IMR-90 (cell line): ENCODE measurements at regions not wholly inside any gene's neighbourhood (a gene's known extent, or its start where the extent isn't known, plus 50 kb on each side); places are given as distances from the start of the nearest gene placed in this dataset.

Source experiments
- ATAC-seq: fragments of 200-7000 bp; cut with Tn5 transposase; 2 replicates; pipeline ENCODE4 v1.9.1; 2020; ENCODE audit warnings: low read depth, mild to moderate bottlenecking, moderate library complexity
- BruUV-seq: library from RNA; stranded (reverse); fragments of 400-500 nt; replicated peaks from 2 replicates; lab custom pipeline; 2021; lab: Mats Ljungman, UMichigan
- CTCF ChIA-PET: fragments of 300-600 bp; formaldehyde crosslinking; extraction: SDS; loops from one replicate; lab custom pipeline; 2021; ENCODE audit warnings: antibody characterized with exemption; lab: Yijun Ruan, JAX
- POLR2A ChIA-PET: fragments of 300-600 bp; sonication (Branson Sonifier 250); formaldehyde crosslinking; loops from one replicate; lab custom pipeline; 2022; ENCODE audit warnings: antibody characterized with exemption; ENCODE audit not compliant: unreplicated experiment; lab: Charles Lee
- DNase-seq: peaks from one replicate; pipeline ENCODE4 v3.0.0; 2013
- H2AFZ ChIP-seq: replicated peaks from 2 replicates; pipeline ENCODE3; 2013; ENCODE audit warnings: low read length, mild to moderate bottlenecking; ENCODE audit not compliant: poor library complexity
- H2AK5ac ChIP-seq: 2 replicates; pipeline ENCODE4 v1.6.1; 2013; ENCODE audit warnings: low read depth, low read length, inconsistent platforms
- H2AK9ac ChIP-seq: replicated peaks from 2 replicates; pipeline ENCODE3; 2013; ENCODE audit warnings: mild to moderate bottlenecking, low read depth, low read length, moderate library complexity; ENCODE audit not compliant: poor library complexity
- H2BK120ac ChIP-seq: 2 replicates; pipeline ENCODE4 v1.6.1; 2013; ENCODE audit warnings: low read depth, low read length, inconsistent platforms
- H2BK15ac ChIP-seq: 3 replicates; pipeline ENCODE4 v1.6.1; 2013; ENCODE audit warnings: low read depth, low read length, inconsistent platforms
- H2BK20ac ChIP-seq: 2 replicates; pipeline ENCODE4 v1.6.1; 2013; ENCODE audit warnings: low read depth, mild to moderate bottlenecking, inconsistent platforms, low read length, moderate library complexity
- H2BK5ac ChIP-seq: 2 replicates; pipeline ENCODE4 v1.6.1; 2013; ENCODE audit warnings: mild to moderate bottlenecking, low read depth, low read length, inconsistent platforms; ENCODE audit not compliant: poor library complexity, severe bottlenecking
- H3K14ac ChIP-seq: replicated peaks from 2 replicates; pipeline ENCODE4 v1.6.1; 2013; ENCODE audit warnings: low read depth, low read length, inconsistent platforms
- H3K18ac ChIP-seq: 2 replicates; pipeline ENCODE4 v1.6.1; 2013; ENCODE audit warnings: low read depth, low read length, control low read depth
- H3K23ac ChIP-seq: 2 replicates; pipeline ENCODE4 v1.6.1; 2013; ENCODE audit warnings: low read depth, low read length, inconsistent platforms
- H3K27ac ChIP-seq: 2 replicates; pipeline ENCODE4 v1.5.1; 2013; ENCODE audit warnings: mild to moderate bottlenecking, control low read depth, low read length; ENCODE audit not compliant: insufficient read depth
- H3K27me3 ChIP-seq: 2 replicates; pipeline ENCODE4 v1.6.1; 2013; ENCODE audit warnings: low read length; ENCODE audit not compliant: control insufficient read depth, insufficient read depth
- H3K36me3 ChIP-seq: 2 replicates; pipeline ENCODE4 v1.6.1; 2013; ENCODE audit warnings: low read length, mixed read lengths; ENCODE audit not compliant: control insufficient read depth, insufficient read depth
- H3K4ac ChIP-seq: 2 replicates; pipeline ENCODE4 v1.6.1; 2013; ENCODE audit warnings: low read depth, low read length, inconsistent platforms
- H3K4me1 ChIP-seq: 2 replicates; pipeline ENCODE4 v1.6.1; 2013; ENCODE audit warnings: low read length, mixed read lengths; ENCODE audit not compliant: control insufficient read depth, insufficient read depth
- H3K4me2 ChIP-seq: 2 replicates; pipeline ENCODE4 v1.6.1; 2013; ENCODE audit warnings: low read depth, mild to moderate bottlenecking, control low read depth, low read length, moderate library complexity
- H3K4me3 ChIP-seq: 2 replicates; pipeline ENCODE4 v1.5.1; 2013; ENCODE audit warnings: low read depth, mild to moderate bottlenecking, control low read depth, low read length, moderate library complexity; ENCODE audit not compliant: insufficient read depth
- H3K56ac ChIP-seq: 2 replicates; pipeline ENCODE4 v1.6.1; 2013; ENCODE audit warnings: low read length, inconsistent platforms; ENCODE audit not compliant: insufficient read depth; ENCODE audit errors: extremely low read depth
- H3K79me1 ChIP-seq, 2 experiments: 2 replicates each; pipeline ENCODE4 v1.6.1; 2013; ENCODE audit warnings: low read length in 2 of 2, inconsistent platforms in 1 of 2, low read depth in 1 of 2
- H3K9ac ChIP-seq: 2 replicates; pipeline ENCODE4 v1.6.1; 2013; ENCODE audit warnings: low read depth, low read length, control low read depth
- H3K9me1 ChIP-seq: 2 replicates; pipeline ENCODE4 v1.6.1; 2013; ENCODE audit warnings: low read length, inconsistent platforms; ENCODE audit not compliant: insufficient read depth
- H3K9me3 ChIP-seq: 2 replicates; pipeline ENCODE4 v1.6.1; 2013; ENCODE audit warnings: low read length; ENCODE audit not compliant: control insufficient read depth, insufficient read depth
- H4K20me1 ChIP-seq: 2 replicates; pipeline ENCODE4 v1.6.1; 2013; ENCODE audit warnings: low read length, inconsistent platforms; ENCODE audit not compliant: insufficient read depth
- H4K5ac ChIP-seq: 2 replicates; pipeline ENCODE4 v1.6.1; 2013; ENCODE audit warnings: mild to moderate bottlenecking, low read depth, low read length, control low read depth
- H4K8ac ChIP-seq, 2 experiments: 2 replicates each; pipeline ENCODE4 v1.6.1; 2013; ENCODE audit warnings: low read depth in 2 of 2, low read length in 2 of 2, control low read depth in 1 of 2, inconsistent platforms in 1 of 2
- H4K91ac ChIP-seq: 2 replicates; pipeline ENCODE4 v1.6.1; 2013; ENCODE audit warnings: low read depth, low read length, inconsistent platforms; ENCODE audit not compliant: insufficient read depth
- BHLHE40 ChIP-seq: fragments of 150-350 bp; IDR thresholded peaks from 2 replicates; pipeline ENCODE4 v1.6.1; 2016; ENCODE audit warnings: mild to moderate bottlenecking, low read depth, low read length
- CEBPB ChIP-seq: IDR thresholded peaks from 2 replicates; pipeline ENCODE4 v1.6.1; 2012; ENCODE audit warnings: low read depth, low read length, improper control_type of control experiment
- CHD1 ChIP-seq: IDR thresholded peaks from 2 replicates; pipeline ENCODE4 v1.6.1; 2012; ENCODE audit warnings: low read depth, low read length, improper control_type of control experiment
- CTCF ChIP-seq: conservative IDR thresholded peaks from 2 replicates; pipeline ENCODE4 v1.5.1; 2012; ENCODE audit warnings: mild to moderate bottlenecking, low read depth, low read length, improper control_type of control experiment
- ELK1 ChIP-seq: fragments of 150-350 bp; IDR thresholded peaks from 2 replicates; pipeline ENCODE4 v1.6.1; 2016; ENCODE audit warnings: low read depth, mild to moderate bottlenecking, low read length, moderate library complexity, borderline replicate concordance
- FOS ChIP-seq: fragments of 150-350 bp; IDR thresholded peaks from 2 replicates; pipeline ENCODE4 v1.6.1; 2016; ENCODE audit warnings: low read depth, low read length
- MAFK ChIP-seq: IDR thresholded peaks from 2 replicates; pipeline ENCODE4 v1.6.1; 2012; ENCODE audit warnings: low read depth, low read length, improper control_type of control experiment
- MAZ ChIP-seq: IDR thresholded peaks from 2 replicates; pipeline ENCODE4 v1.6.1; 2012; ENCODE audit warnings: low read depth, mild to moderate bottlenecking, low read length, improper control_type of control experiment, moderate library complexity, borderline replicate concordance
- MXI1 ChIP-seq: IDR thresholded peaks from 2 replicates; pipeline ENCODE4 v1.6.1; 2012; ENCODE audit warnings: low read depth, mild to moderate bottlenecking, low read length, moderate library complexity, borderline replicate concordance
- NFE2L2 ChIP-seq: fragments of 150-350 bp; IDR thresholded peaks from 2 replicates; pipeline ENCODE4 v1.6.1; 2016; ENCODE audit warnings: low read depth, mild to moderate bottlenecking, low read length
- POLR2A ChIP-seq: IDR thresholded peaks from 2 replicates; pipeline ENCODE4 v1.6.1; 2012; ENCODE audit warnings: mild to moderate bottlenecking, low read depth, low read length
- RAD21 ChIP-seq: IDR thresholded peaks from 2 replicates; pipeline ENCODE4 v1.6.1; 2012; ENCODE audit warnings: low read length, improper control_type of control experiment
- RCOR1 ChIP-seq: IDR thresholded peaks from 2 replicates; pipeline ENCODE4 v1.6.1; 2012; ENCODE audit warnings: mild to moderate bottlenecking, low read length, improper control_type of control experiment; ENCODE audit not compliant: insufficient replicate concordance
- RFX5 ChIP-seq: IDR thresholded peaks from 2 replicates; pipeline ENCODE4 v1.8.0; 2012; ENCODE audit warnings: low read depth, mild to moderate bottlenecking, low read length, moderate library complexity
- SMC3 ChIP-seq: fragments of 150-350 bp; IDR thresholded peaks from 2 replicates; pipeline ENCODE4 v1.6.1; 2016; ENCODE audit warnings: low read depth, mild to moderate bottlenecking, antibody characterized with exemption, low read length, moderate library complexity
- USF2 ChIP-seq: fragments of 150-350 bp; IDR thresholded peaks from 2 replicates; pipeline ENCODE4 v1.6.1; 2017; ENCODE audit warnings: mild to moderate bottlenecking, antibody characterized with exemption, low read length, low read depth
- WGBS, 2 experiments: methylation state at CpG; one replicate each; pipeline versions ENCODE4 v1.1.5 to v1.1.7; 2013; ENCODE audit warnings: missing lambda C conversion rate in 2 of 2; ENCODE audit not compliant: insufficient read length in 1 of 2; ENCODE audit errors: extremely low coverage in 2 of 2; 5-methylcytosine and 5-hydroxymethylcytosine counted together
- dilution Hi-C: fragments of 300-500 bp; cut with HindIII; formaldehyde crosslinking; loops from one replicate; pipeline ENCODE4 v1.14.3; 2018; ENCODE audit warnings: low sequenced_read_pairs; ENCODE audit not compliant: unreplicated experiment
- in situ Hi-C: fragments of 300-500 bp; cut with MboI; formaldehyde crosslinking; loops from 3 replicates; pipeline ENCODE4 v1.14.3; 2019; ENCODE audit warnings: low sequenced_read_pairs, inconsistent platforms, mixed read lengths
- intact Hi-C: fragments of 100-400 bp; cut with micrococcal nuclease; formaldehyde crosslinking; loops from 2 replicates; pipeline ENCODE4 v1.10.0; 2022

GRCh38 chr1:38105267-38105666 is 58.7 kb upstream of the POU3F1 start:
- Histone ChIP-seq H2BK5ac (no peak overlapping the region), H2AK5ac (no peak overlapping the region), H3K4me1 (no peaks in the 10 kb centered on the region), H4K20me1 (no peaks in the 10 kb centered on the region), H3K56ac (no peak overlapping the region), H2BK20ac (no peak overlapping the region), H3K18ac (no peak overlapping the region), H2BK120ac (no peak overlapping the region), H2BK15ac (no peak overlapping the region), H3K9me1 (no peaks in the 10 kb centered on the region), H2AK9ac (no peak overlapping the region), H4K8ac (no peak overlapping the region), H4K5ac (no peak overlapping the region), H3K23ac (no peak overlapping the region), H3K36me3 (no peaks in the 10 kb centered on the region), H3K4me3 (no peak overlapping the region), H4K91ac (no peak overlapping the region), H3K27me3 (peaks cover 4% of the 10 kb centered on the region; the same call in 1 of the 2 replicates), H3K4me2 (no peak overlapping the region), H3K9me3 (no peaks in the 10 kb centered on the region), H3K9ac (no peak overlapping the region), H2AFZ (no peak overlapping the region), H3K79me1 (no peaks in the 10 kb centered on the region), H3K4ac (no peak overlapping the region), H3K14ac (no peak overlapping the region), H3K27ac (no peak overlapping the region)
- WGBS, 2 experiments: no CpG with 5 or more reads among the region's 5 CpGs
- CTCF ChIA-PET: no interaction called here
- intact Hi-C loops (no loop called here), in situ Hi-C loops (no loop called here), dilution Hi-C loops (no loop called here)
- ATAC-seq: no peak
- TF ChIP-seq MAZ (no peak), BHLHE40 (no peak), MAFK (no peak), POLR2A (no peak), MXI1 (no peak), RCOR1 (no peak), CEBPB (no peak), SMC3 (no peak), RFX5 (no peak), CHD1 (no peak), FOS (no peak), ELK1 (no peak), RAD21 (no peak), NFE2L2 (no peak), USF2 (no peak), CTCF (no peak)
- BruUV-seq: no TSS peak
- POLR2A ChIA-PET: no interaction called here
- no peak for DNase-seq
